ENCODE measurements at regions not wholly inside any gene's neighbourhood (a gene's known extent, or its start where the extent isn't known, plus 50 kb on each side); places are given as distances from the start of the nearest gene placed in this dataset.

DNA sequence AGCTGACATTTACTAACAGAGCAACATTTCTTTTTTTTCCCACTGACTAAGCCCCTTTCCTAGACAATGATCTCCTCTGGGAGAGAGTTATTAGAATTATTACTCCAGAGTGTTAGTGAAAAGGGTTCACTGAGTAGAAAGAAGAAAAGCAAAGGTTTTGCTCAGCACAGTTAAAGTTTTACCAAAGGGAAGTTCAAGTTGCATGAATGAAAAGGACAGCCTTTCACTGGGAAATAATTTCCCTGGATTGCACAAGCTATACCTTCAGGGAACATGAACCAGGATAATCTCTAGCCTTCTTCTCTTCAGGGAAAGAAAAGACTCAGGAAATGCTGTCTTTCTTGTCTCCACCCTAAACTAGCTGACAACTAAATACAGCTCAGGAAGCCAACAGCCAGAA lies 71.4 kb upstream of the ESRRG start:
- DNase-seq: no peak

GRCh38 chr1:216793973-216794372 lies 70.7 kb upstream of the ESRRG start:
- DNase-seq: no peak

- DNase-seq: no peak
These were observed 70.1 kb upstream of the ESRRG start for GRCh38 chr1:216793303-216793702.

DNA sequence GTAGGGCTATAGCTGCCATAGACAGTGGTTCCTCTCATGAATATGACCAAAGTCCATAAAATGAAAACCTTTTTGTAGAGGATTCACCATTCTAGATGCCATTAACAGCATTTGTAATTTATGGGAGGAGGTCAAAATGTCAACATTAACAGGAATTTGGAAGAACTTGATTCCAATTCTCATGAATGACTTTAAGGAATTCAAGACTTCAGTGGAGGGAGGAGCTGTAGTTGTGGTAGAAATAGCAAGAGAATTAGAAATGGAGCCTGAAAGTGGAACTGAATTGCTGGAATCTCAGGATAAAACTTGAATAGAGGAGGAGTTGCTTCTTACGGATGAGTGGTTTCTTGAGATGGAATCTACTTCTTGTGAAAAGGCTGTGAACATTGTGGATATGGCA lies 65.4 kb upstream of the ESRRG start:
- no peak for DNase-seq

GRCh38 chr1:216785737-216786136 lies 62.5 kb upstream of the ESRRG start:
- no peak for DNase-seq

DNA sequence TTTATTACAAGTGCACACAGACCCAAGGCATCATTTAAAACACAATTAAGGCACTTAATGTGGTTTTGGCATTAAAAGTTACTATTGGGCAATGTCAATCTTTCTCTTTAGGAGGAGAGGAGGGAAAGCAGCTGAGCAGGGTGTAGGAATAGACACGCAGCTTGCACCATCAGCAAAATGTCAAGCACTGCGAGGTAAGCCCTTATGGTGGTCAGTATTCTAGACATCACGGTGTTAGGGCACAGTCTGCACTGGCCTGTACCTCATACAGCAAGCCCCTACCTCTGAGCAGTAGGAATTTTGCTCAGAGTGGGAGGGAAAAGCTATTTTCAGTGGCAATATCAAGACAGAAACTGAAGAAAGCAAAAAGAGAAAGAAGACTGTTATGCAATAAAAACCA lies 62.0 kb upstream of the ESRRG start:
- DNase-seq: no peak

DNA sequence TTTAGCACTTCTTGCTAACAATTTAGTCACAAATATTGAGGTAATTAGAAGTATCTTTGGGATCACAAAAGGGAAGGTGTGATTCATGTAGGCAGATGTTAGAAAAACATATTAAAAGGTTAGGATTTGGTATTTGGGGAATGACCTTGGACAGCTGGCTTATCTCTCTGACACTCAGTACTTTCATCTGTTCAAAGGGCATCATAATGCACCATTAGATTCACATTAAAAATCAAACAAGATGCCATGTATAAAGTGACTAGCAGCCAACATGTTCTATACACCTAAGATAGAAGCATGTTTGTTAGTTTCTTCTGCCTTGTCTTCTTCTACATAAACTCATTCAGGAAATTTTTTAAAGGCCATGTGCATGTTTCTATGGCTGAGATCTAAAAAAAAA lies 56.5 kb upstream of the ESRRG start:
- no peak for DNase-seq

- DNase-seq: no peak
These were observed 55.5 kb upstream of the ESRRG start for GRCh38 chr1:216778737-216779136.

- no peak for DNase-seq
These were observed 53.9 kb upstream of the ESRRG start for GRCh38 chr1:216777148-216777547.

All from midbrain (tissue), 1 donor.